ENCODE measurements at regions not wholly inside any gene's neighbourhood (a gene's known extent, or its start where the extent isn't known, plus 50 kb on each side); places are given as distances from the start of the nearest gene placed in this dataset.

DNA sequence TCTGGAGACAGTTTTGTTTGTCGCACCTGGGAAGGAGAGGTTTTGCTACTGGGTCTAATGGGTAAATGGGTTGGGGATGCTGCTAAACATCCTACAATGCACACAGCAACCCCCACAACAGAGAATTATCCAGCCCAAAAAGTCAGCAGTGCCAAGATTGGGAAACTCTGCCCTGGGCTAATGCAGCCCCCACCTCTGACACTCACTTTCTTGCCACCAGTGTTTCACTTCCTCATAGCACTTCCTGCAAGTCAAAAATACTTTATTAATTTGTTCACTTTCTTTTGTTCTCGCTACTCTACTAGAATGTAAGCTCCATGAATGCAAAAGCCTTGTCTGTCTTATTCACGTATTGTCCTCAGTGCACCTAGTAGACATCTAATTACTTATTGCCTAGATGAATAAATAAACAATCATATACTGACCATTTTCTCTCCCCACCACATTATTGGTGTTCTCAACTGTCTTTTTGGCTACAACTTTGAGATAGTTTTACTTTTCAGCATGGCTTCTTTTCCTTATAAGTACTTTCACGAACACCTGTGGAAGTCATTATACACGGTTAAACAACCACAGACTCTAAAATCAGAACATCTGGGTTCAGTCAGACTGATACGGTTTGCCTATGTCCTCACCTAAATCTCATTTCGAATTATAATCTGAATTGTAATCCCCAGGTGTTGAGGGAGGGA lies 82.0 kb upstream of the PITX2 start:
- TF ChIP-seq, protein P1, sequence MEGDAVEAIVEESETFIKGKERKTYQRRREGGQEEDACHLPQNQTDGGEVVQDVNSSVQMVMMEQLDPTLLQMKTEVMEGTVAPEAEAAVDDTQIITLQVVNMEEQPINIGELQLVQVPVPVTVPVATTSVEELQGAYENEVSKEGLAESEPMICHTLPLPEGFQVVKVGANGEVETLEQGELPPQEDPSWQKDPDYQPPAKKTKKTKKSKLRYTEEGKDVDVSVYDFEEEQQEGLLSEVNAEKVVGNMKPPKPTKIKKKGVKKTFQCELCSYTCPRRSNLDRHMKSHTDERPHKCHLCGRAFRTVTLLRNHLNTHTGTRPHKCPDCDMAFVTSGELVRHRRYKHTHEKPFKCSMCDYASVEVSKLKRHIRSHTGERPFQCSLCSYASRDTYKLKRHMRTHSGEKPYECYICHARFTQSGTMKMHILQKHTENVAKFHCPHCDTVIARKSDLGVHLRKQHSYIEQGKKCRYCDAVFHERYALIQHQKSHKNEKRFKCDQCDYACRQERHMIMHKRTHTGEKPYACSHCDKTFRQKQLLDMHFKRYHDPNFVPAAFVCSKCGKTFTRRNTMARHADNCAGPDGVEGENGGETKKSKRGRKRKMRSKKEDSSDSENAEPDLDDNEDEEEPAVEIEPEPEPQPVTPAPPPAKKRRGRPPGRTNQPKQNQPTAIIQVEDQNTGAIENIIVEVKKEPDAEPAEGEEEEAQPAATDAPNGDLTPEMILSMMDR (IDR thresholded peaks at IDR 0.05; ENCODE audit: low read depth, low read length, missing input control), result no peak
- TF ChIP-seq TAF1 (conservative IDR thresholded peaks at IDR 0.05) (no peak), SP1 (IDR thresholded peaks at IDR 0.05) (no peak)
- TF ChIP-seq, protein P2, sequence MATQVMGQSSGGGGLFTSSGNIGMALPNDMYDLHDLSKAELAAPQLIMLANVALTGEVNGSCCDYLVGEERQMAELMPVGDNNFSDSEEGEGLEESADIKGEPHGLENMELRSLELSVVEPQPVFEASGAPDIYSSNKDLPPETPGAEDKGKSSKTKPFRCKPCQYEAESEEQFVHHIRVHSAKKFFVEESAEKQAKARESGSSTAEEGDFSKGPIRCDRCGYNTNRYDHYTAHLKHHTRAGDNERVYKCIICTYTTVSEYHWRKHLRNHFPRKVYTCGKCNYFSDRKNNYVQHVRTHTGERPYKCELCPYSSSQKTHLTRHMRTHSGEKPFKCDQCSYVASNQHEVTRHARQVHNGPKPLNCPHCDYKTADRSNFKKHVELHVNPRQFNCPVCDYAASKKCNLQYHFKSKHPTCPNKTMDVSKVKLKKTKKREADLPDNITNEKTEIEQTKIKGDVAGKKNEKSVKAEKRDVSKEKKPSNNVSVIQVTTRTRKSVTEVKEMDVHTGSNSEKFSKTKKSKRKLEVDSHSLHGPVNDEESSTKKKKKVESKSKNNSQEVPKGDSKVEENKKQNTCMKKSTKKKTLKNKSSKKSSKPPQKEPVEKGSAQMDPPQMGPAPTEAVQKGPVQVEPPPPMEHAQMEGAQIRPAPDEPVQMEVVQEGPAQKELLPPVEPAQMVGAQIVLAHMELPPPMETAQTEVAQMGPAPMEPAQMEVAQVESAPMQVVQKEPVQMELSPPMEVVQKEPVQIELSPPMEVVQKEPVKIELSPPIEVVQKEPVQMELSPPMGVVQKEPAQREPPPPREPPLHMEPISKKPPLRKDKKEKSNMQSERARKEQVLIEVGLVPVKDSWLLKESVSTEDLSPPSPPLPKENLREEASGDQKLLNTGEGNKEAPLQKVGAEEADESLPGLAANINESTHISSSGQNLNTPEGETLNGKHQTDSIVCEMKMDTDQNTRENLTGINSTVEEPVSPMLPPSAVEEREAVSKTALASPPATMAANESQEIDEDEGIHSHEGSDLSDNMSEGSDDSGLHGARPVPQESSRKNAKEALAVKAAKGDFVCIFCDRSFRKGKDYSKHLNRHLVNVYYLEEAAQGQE (IDR thresholded peaks at IDR 0.05), result no peak

Data from liver (tissue), 3 donors.